ENCODE measurements at regions not wholly inside any gene's neighbourhood (a gene's known extent, or its start where the extent isn't known, plus 50 kb on each side); places are given as distances from the start of the nearest gene placed in this dataset.

DNA sequence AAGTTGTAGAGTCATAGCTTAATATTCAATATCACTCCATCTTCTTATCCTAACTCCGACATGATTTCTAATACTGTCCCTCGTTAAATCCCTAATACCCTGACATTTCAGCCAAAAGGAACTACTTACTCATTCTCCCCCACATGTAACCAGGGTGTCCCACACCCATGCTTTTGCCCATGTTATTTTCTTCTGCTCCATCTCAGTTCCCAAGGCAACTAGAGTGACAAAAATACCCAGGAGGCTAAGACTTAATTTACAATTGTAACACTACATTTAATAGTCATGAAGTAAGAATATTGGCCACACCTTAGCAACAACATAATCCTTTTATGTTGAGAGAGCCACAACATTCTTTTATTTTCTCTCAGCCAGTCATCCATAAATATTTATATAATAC, 248.5 kb upstream of the TGFBR2 start:
- no peak overlapping the region for H3K18ac ChIP-seq (ENCODE audit: low read depth in 1 of 2, low read length in 2 of 2)
- no peak overlapping the region for H2AFZ ChIP-seq (ENCODE audit: low read depth, low read length)
- no peak overlapping the region for H2AK5ac ChIP-seq (ENCODE audit: low read length, severe bottlenecking)
- no peak overlapping the region for H2BK120ac ChIP-seq (ENCODE audit: low read depth, low read length)
- no peak overlapping the region for H4K91ac ChIP-seq (ENCODE audit: low read length)
- no peaks in the 10 kb centered on the region for H3K36me3 ChIP-seq (ENCODE audit: control insufficient read depth in 1 of 2, insufficient read depth in 2 of 2, low read depth in 1 of 2, low read length in 2 of 2)
- 85% methylated on average over 2 of the region's 2 CpGs for WGBS
- H3K27me3 ChIP-seq (ENCODE audit: control insufficient read depth in 1 of 2, insufficient read depth in 1 of 2, low read length in 2 of 2) = no peaks in the 10 kb centered on the region
- peaks cover 12% of the 10 kb centered on the region for H3K4me1 ChIP-seq (ENCODE audit: control insufficient read depth, insufficient read depth, low read depth, low read length)
- no peak overlapping the region for H2BK15ac ChIP-seq (ENCODE audit: low read depth, poor library complexity, severe bottlenecking)
- no peaks in the 10 kb centered on the region for H3K79me1 ChIP-seq (replicated peaks; ENCODE audit: low read length, poor library complexity, severe bottlenecking)
- no peak overlapping the region for H3K27ac ChIP-seq (ENCODE audit: low read length, poor library complexity, severe bottlenecking)
- H4K8ac ChIP-seq (ENCODE audit: low read length) = no peak overlapping the region
- H3K9me3 ChIP-seq (ENCODE audit: control insufficient read depth, low read length) = no peaks in the 10 kb centered on the region
- peak overlapping the region; percentile 43 for H3K9ac ChIP-seq (ENCODE audit: low read length)
- no peak overlapping the region for H3K4me2 ChIP-seq (ENCODE audit: low read length, poor library complexity, severe bottlenecking)
- no peak overlapping the region for H3K23ac ChIP-seq (ENCODE audit: low read length in 2 of 2)
- DNase-seq = no peak
- no peak overlapping the region for H2BK5ac ChIP-seq (ENCODE audit: low read depth, low read length, poor library complexity, severe bottlenecking)
- no peak overlapping the region for H3K4ac ChIP-seq (ENCODE audit: low read depth in 1 of 2, low read length in 2 of 2)
- no peak overlapping the region for H2BK12ac ChIP-seq (ENCODE audit: low read length in 2 of 2)
- H3K14ac ChIP-seq (ENCODE audit: low read length in 2 of 2) = no peak overlapping the region
- H3K4me3 ChIP-seq (ENCODE audit: insufficient read depth in 1 of 2, low read depth in 1 of 2, low read length in 2 of 2) = no peak overlapping the region

DNA sequence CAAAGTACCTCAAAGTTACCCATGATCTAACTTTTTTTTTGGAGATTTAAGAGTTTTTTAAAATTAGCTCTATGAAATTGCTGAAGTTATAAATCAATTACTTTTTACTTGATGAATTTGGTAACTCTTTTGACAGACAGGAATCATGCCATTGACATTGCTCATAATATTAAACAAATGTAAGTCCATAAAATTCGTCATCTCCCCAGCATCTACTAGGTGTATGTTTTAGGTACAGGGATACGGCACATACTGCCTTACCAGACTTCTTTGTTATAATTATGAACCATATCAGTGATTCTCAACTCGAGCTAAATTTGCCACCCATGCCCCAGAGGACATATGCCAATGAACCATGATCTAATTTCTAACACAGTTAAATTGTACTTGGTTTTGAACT, 247.5 kb upstream of the TGFBR2 start:
- Histone ChIP-seq H3K23ac (ENCODE audit: low read length in 2 of 2) (no peak overlapping the region), H2BK120ac (ENCODE audit: low read depth, low read length) (no peak overlapping the region), H3K4ac (ENCODE audit: low read depth in 1 of 2, low read length in 2 of 2) (no peak overlapping the region), H3K18ac (ENCODE audit: low read depth in 1 of 2, low read length in 2 of 2) (no peak overlapping the region), H3K4me1 (ENCODE audit: control insufficient read depth, insufficient read depth, low read depth, low read length) (peaks cover 12% of the 10 kb centered on the region), H3K79me1 (replicated peaks; ENCODE audit: low read length, poor library complexity, severe bottlenecking) (no peaks in the 10 kb centered on the region), H2AFZ (ENCODE audit: low read depth, low read length) (no peak overlapping the region), H2BK15ac (ENCODE audit: low read depth, poor library complexity, severe bottlenecking) (no peak overlapping the region), H3K9ac (ENCODE audit: low read length) (no peak overlapping the region), H3K9me3 (ENCODE audit: control insufficient read depth, low read length) (no peaks in the 10 kb centered on the region), H3K4me3 (ENCODE audit: insufficient read depth in 1 of 2, low read depth in 1 of 2, low read length in 2 of 2) (no peak overlapping the region), H4K91ac (ENCODE audit: low read length) (no peak overlapping the region), H3K27ac (ENCODE audit: low read length, poor library complexity, severe bottlenecking) (no peak overlapping the region), H2BK5ac (ENCODE audit: low read depth, low read length, poor library complexity, severe bottlenecking) (no peak overlapping the region), H2AK5ac (ENCODE audit: low read length, severe bottlenecking) (no peak overlapping the region), H3K4me2 (ENCODE audit: low read length, poor library complexity, severe bottlenecking) (no peak overlapping the region), H2BK12ac (ENCODE audit: low read length in 2 of 2) (no peak overlapping the region), H4K8ac (ENCODE audit: low read length) (no peak overlapping the region), H3K36me3 (ENCODE audit: control insufficient read depth in 1 of 2, insufficient read depth in 2 of 2, low read depth in 1 of 2, low read length in 2 of 2) (no peaks in the 10 kb centered on the region), H3K14ac (ENCODE audit: low read length in 2 of 2) (no peak overlapping the region), H3K27me3 (ENCODE audit: control insufficient read depth in 1 of 2, insufficient read depth in 1 of 2, low read length in 2 of 2) (no peaks in the 10 kb centered on the region)
- DNase-seq = no peak
- 91% methylated on average over 2 of the region's 3 CpGs for WGBS

DNA sequence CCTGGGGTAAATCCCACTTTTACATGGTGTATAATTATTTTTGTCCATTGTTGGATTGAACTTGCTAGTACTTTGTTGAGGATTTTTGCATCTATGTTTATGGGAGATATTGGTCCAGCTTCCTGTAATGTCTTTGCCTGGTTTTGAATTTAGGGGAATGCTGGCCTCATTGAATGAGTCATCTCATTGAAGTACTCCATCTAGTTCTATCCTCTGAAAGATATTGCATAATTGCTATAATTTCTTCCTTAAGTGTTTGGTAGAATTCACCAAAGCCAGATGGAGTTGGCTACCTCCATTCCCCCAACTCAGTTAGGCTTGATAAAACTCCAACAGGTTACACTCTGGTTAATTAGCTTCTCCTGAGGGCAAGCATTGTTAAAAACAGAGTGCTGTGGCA, 237.4 kb upstream of the TGFBR2 start:
- Histone ChIP-seq H3K18ac (ENCODE audit: low read depth in 1 of 2, low read length in 2 of 2) (peak overlapping the region in 1 of 2 experiments; percentile 53), H3K27ac (ENCODE audit: low read length, poor library complexity, severe bottlenecking) (no peak overlapping the region), H3K4me1 (ENCODE audit: control insufficient read depth, insufficient read depth, low read depth, low read length) (peaks cover 2% of the 10 kb centered on the region), H3K9ac (ENCODE audit: low read length) (no peak overlapping the region), H2AK5ac (ENCODE audit: low read length, severe bottlenecking) (no peak overlapping the region), H3K4me3 (ENCODE audit: insufficient read depth in 1 of 2, low read depth in 1 of 2, low read length in 2 of 2) (no peak overlapping the region), H2BK15ac (ENCODE audit: low read depth, poor library complexity, severe bottlenecking) (no peak overlapping the region), H3K4ac (ENCODE audit: low read depth in 1 of 2, low read length in 2 of 2) (peak overlapping the region in 1 of 2 experiments; percentile 28), H3K23ac (ENCODE audit: low read length in 2 of 2) (no peak overlapping the region), H4K8ac (ENCODE audit: low read length) (no peak overlapping the region), H3K36me3 (ENCODE audit: control insufficient read depth in 1 of 2, insufficient read depth in 2 of 2, low read depth in 1 of 2, low read length in 2 of 2) (no peaks in the 10 kb centered on the region), H3K9me3 (ENCODE audit: control insufficient read depth, low read length) (no peaks in the 10 kb centered on the region), H2BK12ac (ENCODE audit: low read length in 2 of 2) (no peak overlapping the region), H3K4me2 (ENCODE audit: low read length, poor library complexity, severe bottlenecking) (no peak overlapping the region), H2BK120ac (ENCODE audit: low read depth, low read length) (no peak overlapping the region), H4K91ac (ENCODE audit: low read length) (no peak overlapping the region), H3K79me1 (replicated peaks; ENCODE audit: low read length, poor library complexity, severe bottlenecking) (no peaks in the 10 kb centered on the region), H2BK5ac (ENCODE audit: low read depth, low read length, poor library complexity, severe bottlenecking) (no peak overlapping the region), H2AFZ (ENCODE audit: low read depth, low read length) (no peak overlapping the region), H3K27me3 (ENCODE audit: control insufficient read depth in 1 of 2, insufficient read depth in 1 of 2, low read length in 2 of 2) (no peaks in the 10 kb centered on the region), H3K14ac (ENCODE audit: low read length in 2 of 2) (no peak overlapping the region)
- peak; percentile 54 for DNase-seq

DNA sequence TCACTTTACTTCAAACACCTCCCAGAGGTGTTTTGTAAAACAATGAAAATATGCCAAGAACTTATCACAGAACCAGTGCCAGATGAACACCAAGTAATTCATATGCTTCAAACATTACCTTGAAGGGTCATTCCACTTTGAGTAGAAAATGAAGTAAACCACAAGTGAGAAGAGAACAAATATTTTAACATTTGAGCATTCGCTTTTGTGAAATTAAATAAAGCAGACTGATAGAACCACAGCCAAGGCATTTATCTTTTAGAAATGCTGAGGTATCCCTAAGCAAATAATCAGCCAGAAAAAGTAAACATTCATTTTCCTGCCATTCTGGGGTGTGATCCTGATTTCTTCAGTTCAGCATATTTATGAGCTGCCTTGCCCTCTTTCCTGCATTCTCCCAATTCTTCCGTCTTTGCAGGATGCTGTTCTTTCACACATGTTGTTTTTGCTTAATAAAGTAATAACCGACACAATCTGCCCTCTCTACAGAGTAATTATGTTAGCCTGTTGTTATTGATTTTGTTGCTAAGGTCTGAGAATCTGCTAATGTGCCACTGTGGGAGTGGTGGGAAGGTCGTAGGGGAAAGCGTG, 235.6 kb upstream of the TGFBR2 start:
- no peak for DNase-seq
- H3K9ac ChIP-seq (ENCODE audit: low read length) = no peak overlapping the region
- H3K36me3 ChIP-seq (ENCODE audit: control insufficient read depth in 1 of 2, insufficient read depth in 2 of 2, low read depth in 1 of 2, low read length in 2 of 2) = no peaks in the 10 kb centered on the region
- H3K9me3 ChIP-seq (ENCODE audit: control insufficient read depth, low read length) = no peaks in the 10 kb centered on the region
- H3K27ac ChIP-seq (ENCODE audit: low read length, poor library complexity, severe bottlenecking) = no peak overlapping the region
- H3K23ac ChIP-seq (ENCODE audit: low read length in 2 of 2) = no peak overlapping the region
- H3K4me2 ChIP-seq (ENCODE audit: low read length, poor library complexity, severe bottlenecking) = no peak overlapping the region
- no peak overlapping the region for H2AFZ ChIP-seq (ENCODE audit: low read depth, low read length)
- H2BK120ac ChIP-seq (ENCODE audit: low read depth, low read length) = no peak overlapping the region
- H2BK15ac ChIP-seq (ENCODE audit: low read depth, poor library complexity, severe bottlenecking) = no peak overlapping the region
- H4K8ac ChIP-seq (ENCODE audit: low read length) = no peak overlapping the region
- no peak overlapping the region for H2BK12ac ChIP-seq (ENCODE audit: low read length in 2 of 2)
- H3K18ac ChIP-seq (ENCODE audit: low read depth in 1 of 2, low read length in 2 of 2) = no peak overlapping the region
- H3K79me1 ChIP-seq (replicated peaks; ENCODE audit: low read length, poor library complexity, severe bottlenecking) = no peaks in the 10 kb centered on the region
- WGBS = 89% methylated on average over 1 of the region's 5 CpGs
- H3K4ac ChIP-seq (ENCODE audit: low read depth in 1 of 2, low read length in 2 of 2) = no peak overlapping the region
- no peak overlapping the region for H2AK5ac ChIP-seq (ENCODE audit: low read length, severe bottlenecking)
- no peaks in the 10 kb centered on the region for H3K27me3 ChIP-seq (ENCODE audit: control insufficient read depth in 1 of 2, insufficient read depth in 1 of 2, low read length in 2 of 2)
- H2BK5ac ChIP-seq (ENCODE audit: low read depth, low read length, poor library complexity, severe bottlenecking) = no peak overlapping the region
- H3K4me1 ChIP-seq (ENCODE audit: control insufficient read depth, insufficient read depth, low read depth, low read length) = peaks cover 2% of the 10 kb centered on the region
- no peak overlapping the region for H4K91ac ChIP-seq (ENCODE audit: low read length)
- no peak overlapping the region for H3K4me3 ChIP-seq (ENCODE audit: insufficient read depth in 1 of 2, low read depth in 1 of 2, low read length in 2 of 2)
- H3K14ac ChIP-seq (ENCODE audit: low read length in 2 of 2) = no peak overlapping the region
